Epithelial cell of proximal tubule (primary cell): ENCODE measurements at regions not wholly inside any gene's neighbourhood (a gene's known extent, or its start where the extent isn't known, plus 50 kb on each side); places are given as distances from the start of the nearest gene placed in this dataset.

Experiments used
- DNase-seq: peaks from one replicate; pipeline ENCODE4 v3.0.0-alpha.2; 2011; ENCODE audit warnings: low read depth
- H3K4me3 ChIP-seq: 2 replicates; pipeline ENCODE4 v1.5.1; 2011; ENCODE audit warnings: low read depth, mild to moderate bottlenecking, low read length
- TF ChIP-seq, protein P1 (sequence below): conservative IDR thresholded peaks from 2 replicates; pipeline ENCODE4 v1.5.1; 2012; ENCODE audit warnings: low read depth, mild to moderate bottlenecking, low read length

DNA sequence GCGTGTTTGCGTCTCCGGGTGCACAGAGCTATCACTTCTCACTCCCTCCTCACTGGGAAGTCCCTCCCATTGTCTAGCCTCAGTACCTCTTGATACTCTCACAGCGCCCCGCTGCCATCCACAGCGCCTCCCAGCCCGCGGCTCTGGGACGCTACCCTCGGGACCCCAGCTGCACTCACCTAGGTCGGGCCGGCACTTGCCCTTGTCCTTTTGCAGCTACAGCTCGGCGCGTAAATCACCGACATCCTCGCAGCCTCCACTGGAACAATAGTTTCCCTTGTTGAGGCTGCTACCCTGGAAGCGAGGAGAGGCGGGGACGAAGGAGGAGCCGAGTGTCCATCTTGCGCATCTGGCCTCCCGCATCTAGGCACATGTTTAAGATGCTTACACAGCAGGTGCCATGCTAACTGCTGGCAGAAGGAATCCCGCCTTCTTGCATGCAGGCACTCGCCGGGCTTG, 269.5 kb upstream of the HSFY2 start:
- TF ChIP-seq, protein P1, sequence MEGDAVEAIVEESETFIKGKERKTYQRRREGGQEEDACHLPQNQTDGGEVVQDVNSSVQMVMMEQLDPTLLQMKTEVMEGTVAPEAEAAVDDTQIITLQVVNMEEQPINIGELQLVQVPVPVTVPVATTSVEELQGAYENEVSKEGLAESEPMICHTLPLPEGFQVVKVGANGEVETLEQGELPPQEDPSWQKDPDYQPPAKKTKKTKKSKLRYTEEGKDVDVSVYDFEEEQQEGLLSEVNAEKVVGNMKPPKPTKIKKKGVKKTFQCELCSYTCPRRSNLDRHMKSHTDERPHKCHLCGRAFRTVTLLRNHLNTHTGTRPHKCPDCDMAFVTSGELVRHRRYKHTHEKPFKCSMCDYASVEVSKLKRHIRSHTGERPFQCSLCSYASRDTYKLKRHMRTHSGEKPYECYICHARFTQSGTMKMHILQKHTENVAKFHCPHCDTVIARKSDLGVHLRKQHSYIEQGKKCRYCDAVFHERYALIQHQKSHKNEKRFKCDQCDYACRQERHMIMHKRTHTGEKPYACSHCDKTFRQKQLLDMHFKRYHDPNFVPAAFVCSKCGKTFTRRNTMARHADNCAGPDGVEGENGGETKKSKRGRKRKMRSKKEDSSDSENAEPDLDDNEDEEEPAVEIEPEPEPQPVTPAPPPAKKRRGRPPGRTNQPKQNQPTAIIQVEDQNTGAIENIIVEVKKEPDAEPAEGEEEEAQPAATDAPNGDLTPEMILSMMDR, result no peak

DNA sequence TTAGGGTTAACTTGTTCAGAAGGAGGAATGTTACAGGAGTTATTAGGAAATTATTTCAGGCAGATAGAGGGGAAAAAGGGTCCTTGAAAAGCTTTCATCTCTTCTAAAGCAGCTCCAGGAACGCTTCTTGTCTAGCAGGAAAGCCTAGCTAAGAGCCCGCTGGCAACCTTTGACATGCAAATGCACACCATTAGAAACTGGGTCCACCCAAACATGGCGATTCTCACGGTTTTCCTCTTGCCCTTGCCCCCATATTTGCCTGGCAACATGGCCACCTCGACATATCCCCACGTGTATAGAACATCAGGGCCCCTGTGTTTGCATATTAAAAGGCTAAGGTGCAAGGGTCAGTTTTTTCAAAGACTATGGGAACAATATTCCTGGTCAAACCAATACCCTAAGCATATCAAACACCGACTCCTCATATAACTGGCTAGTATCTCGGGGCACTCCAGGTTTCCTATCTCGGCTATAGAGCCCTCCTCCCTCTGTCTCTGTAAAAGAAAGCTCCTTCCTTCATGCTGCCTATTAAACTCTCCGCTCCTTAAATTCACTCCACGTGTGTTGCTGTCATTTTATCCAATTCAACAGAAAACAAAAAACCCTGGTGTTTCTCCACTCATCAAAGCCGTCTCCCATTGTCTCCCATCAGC, 268.9 kb upstream of the HSFY2 start:
- no peak overlapping the region for H3K4me3 ChIP-seq
- no peak for DNase-seq
- TF ChIP-seq, protein P1, result no peak

More for the DNA sequence above, 269.5 kb upstream of the HSFY2 start:
- no peak for DNase-seq
- no peak overlapping the region for H3K4me3 ChIP-seq

DNA sequence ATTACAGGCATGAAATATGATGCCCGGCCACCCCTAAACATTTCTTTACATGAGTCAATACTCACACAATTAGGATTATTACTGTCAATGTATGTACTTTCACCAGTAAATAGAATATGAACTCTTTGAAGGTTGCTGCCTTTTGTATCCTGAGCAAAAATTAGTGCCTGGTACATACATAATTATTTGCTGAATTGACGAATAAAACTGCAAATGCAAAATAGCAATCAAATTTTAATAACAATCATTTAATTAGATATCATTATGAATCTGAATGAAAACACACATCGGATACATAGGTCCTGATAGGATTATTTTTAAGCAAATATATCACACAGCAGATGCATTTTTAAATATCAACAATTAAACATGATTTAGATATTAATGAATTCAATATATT, 253.1 kb upstream of the HSFY2 start:
- H3K4me3 ChIP-seq, result no peak overlapping the region
- DNase-seq, result no peak
- TF ChIP-seq, protein P1, result no peak

DNA sequence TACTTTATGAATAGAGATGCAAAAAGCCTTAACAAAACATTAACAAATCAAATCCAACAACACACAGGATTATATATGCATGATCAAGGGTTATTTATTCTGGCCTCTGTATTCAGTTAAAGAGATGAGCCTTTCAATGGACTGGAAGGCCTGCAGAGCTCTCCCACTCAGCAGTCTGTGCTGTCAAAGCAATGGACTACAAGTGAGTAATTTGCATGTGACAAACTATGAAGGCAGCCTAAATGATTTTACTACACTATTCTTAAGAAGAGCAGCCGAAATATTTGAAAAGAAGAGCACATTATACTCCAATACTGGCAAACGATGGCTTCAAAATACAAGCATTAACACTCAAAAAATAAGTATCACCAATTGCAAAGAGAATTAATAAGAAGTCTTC, 250.4 kb upstream of the HSFY2 start:
- no peak overlapping the region for H3K4me3 ChIP-seq
- peak; percentile 10 for DNase-seq
- TF ChIP-seq, protein P1, result no peak

DNA sequence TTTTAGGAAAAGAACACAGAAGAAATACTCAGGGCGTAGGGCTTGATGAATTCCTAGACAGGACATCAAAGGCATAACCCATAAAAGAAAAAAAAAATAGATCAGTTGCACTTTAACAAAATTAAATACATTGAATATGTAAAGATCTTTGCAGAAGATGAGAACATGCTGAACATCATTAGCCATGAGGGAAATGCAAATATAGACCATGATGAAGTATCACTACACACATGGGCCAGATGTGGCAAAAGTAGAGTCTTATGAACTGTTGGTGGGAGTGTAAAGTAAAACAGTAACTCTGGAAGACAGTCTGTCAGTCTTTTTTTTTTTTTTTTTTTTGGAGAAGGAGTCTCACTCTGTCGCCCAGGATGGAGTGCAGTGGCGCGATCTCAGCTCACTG, 246.7 kb upstream of the HSFY2 start:
- H3K4me3 ChIP-seq, result no peak overlapping the region
- TF ChIP-seq, protein P1, result no peak
- no peak for DNase-seq

DNA sequence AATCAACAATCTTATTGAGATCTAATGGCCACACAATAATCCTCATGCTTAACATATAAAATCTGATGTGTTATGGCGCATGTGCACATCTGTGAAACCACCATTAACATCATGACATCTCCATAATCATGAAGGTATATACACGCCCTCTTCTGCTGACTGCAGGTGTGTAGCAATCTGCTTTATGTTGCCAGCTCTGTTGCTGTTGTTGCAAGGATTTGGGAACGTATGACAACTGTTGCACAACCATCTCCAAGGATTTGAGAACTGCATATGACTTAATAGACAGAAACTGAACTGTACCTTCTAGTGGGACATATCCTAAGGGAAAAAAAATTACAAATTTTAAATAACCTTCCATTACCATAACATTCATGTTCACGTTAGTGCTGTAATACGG, 243.5 kb upstream of the HSFY2 start:
- TF ChIP-seq, protein P1, result no peak
- no peak overlapping the region for H3K4me3 ChIP-seq
- no peak for DNase-seq

DNA sequence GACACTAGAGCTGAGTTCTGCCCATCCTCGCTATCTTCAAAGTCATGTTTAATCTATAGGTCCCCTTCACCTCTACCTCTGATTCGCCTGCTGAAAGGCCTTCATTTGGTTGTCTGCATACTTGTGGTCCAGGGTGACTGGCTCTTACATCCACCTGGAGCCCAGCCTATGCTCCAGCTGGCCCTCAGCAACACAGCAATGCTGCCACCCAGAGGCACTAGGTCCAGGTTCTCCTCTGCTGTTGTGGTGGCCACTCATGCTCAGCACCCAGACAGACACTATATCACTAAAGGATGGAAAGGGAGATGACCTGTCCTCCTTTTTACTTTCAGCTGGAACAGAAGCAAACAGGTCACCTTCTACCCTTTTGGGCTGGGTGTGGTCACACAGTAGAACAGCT, 242.3 kb upstream of the HSFY2 start:
- H3K4me3 ChIP-seq, result no peak overlapping the region

More for the DNA sequence above, 242.3 kb upstream of the HSFY2 start:
- TF ChIP-seq, protein P1, result peak; percentile 47
- no peak for DNase-seq
